T follicular helper cell (primary cell): ENCODE measurements at regions not wholly inside any gene's neighbourhood (a gene's known extent, or its start where the extent isn't known, plus 50 kb on each side); places are given as distances from the start of the nearest gene placed in this dataset.
"Not testable (repeated sequence)": the region's sequence is repeated elsewhere in the genome, so short reads cannot be mapped to it uniquely, and the experiment has no call there.

ENCODE experiments used
- DNase-seq: peaks from one replicate; pipeline ENCODE4 v3.0.0-alpha.2; 2020; ENCODE audit warnings: low read depth

- no peak for DNase-seq
Measured at GRCh38 chr5:56659971-56660370, 155.4 kb upstream of the MAP3K1 start.

- DNase-seq, result no peak
Measured at GRCh38 chr5:56658972-56659371, 156.4 kb upstream of the MAP3K1 start.

- no peak for DNase-seq
Measured at GRCh38 chr5:56656846-56657726, 158.3 kb upstream of the MAP3K1 start.

- DNase-seq, result no peak
Measured at GRCh38 chr5:56651893-56652292, 163.5 kb upstream of the MAP3K1 start.

GRCh38 chr5:56650386-56650785 lies 165.0 kb upstream of the MAP3K1 start:
- DNase-seq, result no peak

- no peak for DNase-seq
Measured at GRCh38 chr5:56649569-56649968, 165.8 kb upstream of the MAP3K1 start.

GRCh38 chr5:56648460-56649034 lies 166.8 kb upstream of the MAP3K1 start:
- no peak for DNase-seq

- DNase-seq, result no peak
Measured at GRCh38 chr5:56647099-56647850, 168.1 kb upstream of the MAP3K1 start.

GRCh38 chr5:56641635-56642260 lies 173.6 kb upstream of the MAP3K1 start:
- no peak for DNase-seq

- no peak for DNase-seq
Measured at GRCh38 chr5:56640763-56641406, 174.5 kb upstream of the MAP3K1 start.

- DNase-seq, result no peak
Measured at GRCh38 chr5:56639476-56639875, 175.9 kb upstream of the MAP3K1 start.

GRCh38 chr5:56638768-56639238 lies 176.5 kb upstream of the MAP3K1 start:
- no peak for DNase-seq

GRCh38 chr5:56638061-56638621 lies 177.2 kb upstream of the MAP3K1 start:
- no peak for DNase-seq

GRCh38 chr5:56637321-56637920 lies 177.9 kb upstream of the MAP3K1 start:
- no peak for DNase-seq

- DNase-seq, result no peak
Measured at GRCh38 chr5:56633950-56634349, 181.4 kb upstream of the MAP3K1 start.

- DNase-seq, result no peak
Measured at GRCh38 chr5:56632939-56633338, 182.4 kb upstream of the MAP3K1 start.

- DNase-seq, result no peak
Measured at GRCh38 chr5:56632199-56632598, 183.2 kb upstream of the MAP3K1 start.

- no peak for DNase-seq
Measured at GRCh38 chr5:56631719-56632118, 183.6 kb upstream of the MAP3K1 start.

GRCh38 chr5:56628616-56629015 lies 186.7 kb upstream of the MAP3K1 start:
- DNase-seq, result not testable (repeated sequence)

- no peak for DNase-seq
Measured at GRCh38 chr5:56625541-56625940, 189.8 kb upstream of the MAP3K1 start.

- DNase-seq, result no peak
Measured at GRCh38 chr5:56624751-56625150, 190.6 kb upstream of the MAP3K1 start.
